ENCODE measurements at regions not wholly inside any gene's neighbourhood (a gene's known extent, or its start where the extent isn't known, plus 50 kb on each side); places are given as distances from the start of the nearest gene placed in this dataset.
A peak's percentile ranks its signal among the peaks of the same experiment; 100 is the strongest.

GRCh38 chr1:228837817-228838716 is 102.8 kb downstream of the RHOU start:
- Histone ChIP-seq H3K4me3 (ENCODE audit: control insufficient read depth in 1 of 7, extremely low read depth in 1 of 7, insufficient read depth in 4 of 7, low read depth in 2 of 7, low read length in 6 of 7) (no peak overlapping the region), H3K27me3 (replicated peaks in 2 of 5; ENCODE audit: control insufficient read depth in 4 of 5, insufficient read depth in 5 of 5, low read length in 4 of 5) (peaks cover 0 to 1% (median 0%) of the 10 kb centered on the region in 5 experiments), H3K36me3 (ENCODE audit: control insufficient read depth in 4 of 4, insufficient read depth in 4 of 4, low read length in 3 of 4) (no peaks in the 10 kb centered on the region), H3K4me1 (ENCODE audit: control extremely low read depth in 1 of 4, control insufficient read depth in 4 of 4, insufficient read depth in 4 of 4, low read length in 3 of 4) (peaks cover 0 to 16% (median 7%) of the 10 kb centered on the region in 4 experiments), H3K27ac (ENCODE audit: insufficient read depth in 1 of 2, low read depth in 1 of 2, low read length in 2 of 2, poor library complexity in 1 of 2, severe bottlenecking in 2 of 2) (no peak overlapping the region), H3K9me3 (ENCODE audit: control extremely low read depth in 1 of 5, control insufficient read depth in 4 of 5, insufficient read depth in 2 of 5, low read depth in 1 of 5, low read length in 4 of 5) (peaks cover 0 to 8% (median 4%) of the 10 kb centered on the region in 5 experiments)
- CTCF ChIA-PET, result interaction anchor here (1.3 kb wide), 1 partner anchor 12 kb away, joined by 3 read pairs; no protein-coding TSS in a partner anchor
- POLR2A ChIA-PET, result no interaction called here
- WGBS (ENCODE audit: insufficient coverage), result 97% methylated on average over 9 of the region's 11 CpGs
- no peak for DNase-seq

- no peak overlapping the region for H3K27ac ChIP-seq (ENCODE audit: insufficient read depth in 1 of 2, low read depth in 1 of 2, low read length in 2 of 2, poor library complexity in 1 of 2, severe bottlenecking in 2 of 2)
- DNase-seq, result no peak
- H3K4me1 ChIP-seq (ENCODE audit: control extremely low read depth in 1 of 4, control insufficient read depth in 4 of 4, insufficient read depth in 4 of 4, low read length in 3 of 4), result peaks cover 0 to 16% (median 7%) of the 10 kb centered on the region in 4 experiments
- ChIA-PET CTCF (no interaction called here), POLR2A (no interaction called here)
- H3K27me3 ChIP-seq (replicated peaks in 2 of 5; ENCODE audit: control insufficient read depth in 4 of 5, insufficient read depth in 5 of 5, low read length in 4 of 5), result peaks cover 0 to 1% (median 0%) of the 10 kb centered on the region in 5 experiments
- 89% methylated on average over 4 of the region's 8 CpGs for WGBS (ENCODE audit: insufficient coverage)
- no peaks in the 10 kb centered on the region for H3K36me3 ChIP-seq (ENCODE audit: control insufficient read depth in 4 of 4, insufficient read depth in 4 of 4, low read length in 3 of 4)
- H3K9me3 ChIP-seq (ENCODE audit: control extremely low read depth in 1 of 5, control insufficient read depth in 4 of 5, insufficient read depth in 2 of 5, low read depth in 1 of 5, low read length in 4 of 5), result peaks cover 0 to 8% (median 5%) of the 10 kb centered on the region in 5 experiments
- H3K4me3 ChIP-seq (ENCODE audit: control insufficient read depth in 1 of 7, extremely low read depth in 1 of 7, insufficient read depth in 4 of 7, low read depth in 2 of 7, low read length in 6 of 7), result no peak overlapping the region
Measured at GRCh38 chr1:228838717-228839500, 103.6 kb downstream of the RHOU start.

GRCh38 chr1:228839656-228840055 is 104.4 kb downstream of the RHOU start:
- no peaks in the 10 kb centered on the region for H3K36me3 ChIP-seq (ENCODE audit: control insufficient read depth in 4 of 4, insufficient read depth in 4 of 4, low read length in 3 of 4)
- H3K27ac ChIP-seq (ENCODE audit: insufficient read depth in 1 of 2, low read depth in 1 of 2, low read length in 2 of 2, poor library complexity in 1 of 2, severe bottlenecking in 2 of 2), result no peak overlapping the region
- peaks cover 0 to 8% (median 5%) of the 10 kb centered on the region in 5 experiments for H3K9me3 ChIP-seq (ENCODE audit: control extremely low read depth in 1 of 5, control insufficient read depth in 4 of 5, insufficient read depth in 2 of 5, low read depth in 1 of 5, low read length in 4 of 5)
- ChIA-PET POLR2A (no interaction called here), CTCF (no interaction called here)
- DNase-seq, result no peak
- peaks cover 0 to 16% (median 7%) of the 10 kb centered on the region in 4 experiments for H3K4me1 ChIP-seq (ENCODE audit: control extremely low read depth in 1 of 4, control insufficient read depth in 4 of 4, insufficient read depth in 4 of 4, low read length in 3 of 4)
- WGBS (ENCODE audit: insufficient coverage), result no CpG with 5 or more reads among the region's 6 CpGs
- H3K27me3 ChIP-seq (replicated peaks in 2 of 5; ENCODE audit: control insufficient read depth in 4 of 5, insufficient read depth in 5 of 5, low read length in 4 of 5), result peaks cover 0 to under 1% (median 0%) of the 10 kb centered on the region in 5 experiments
- H3K4me3 ChIP-seq (ENCODE audit: control insufficient read depth in 1 of 7, extremely low read depth in 1 of 7, insufficient read depth in 4 of 7, low read depth in 2 of 7, low read length in 6 of 7), result no peak overlapping the region

- Histone ChIP-seq H3K9me3 (ENCODE audit: control extremely low read depth in 1 of 5, control insufficient read depth in 4 of 5, insufficient read depth in 2 of 5, low read depth in 1 of 5, low read length in 4 of 5) (peaks cover 0 to 8% (median 5%) of the 10 kb centered on the region in 5 experiments), H3K27ac (ENCODE audit: insufficient read depth in 1 of 2, low read depth in 1 of 2, low read length in 2 of 2, poor library complexity in 1 of 2, severe bottlenecking in 2 of 2) (no peak overlapping the region), H3K4me1 (ENCODE audit: control extremely low read depth in 1 of 4, control insufficient read depth in 4 of 4, insufficient read depth in 4 of 4, low read length in 3 of 4) (peaks cover 0 to 16% (median 7%) of the 10 kb centered on the region in 4 experiments), H3K36me3 (ENCODE audit: control insufficient read depth in 4 of 4, insufficient read depth in 4 of 4, low read length in 3 of 4) (no peaks in the 10 kb centered on the region), H3K27me3 (replicated peaks in 2 of 5; ENCODE audit: control insufficient read depth in 4 of 5, insufficient read depth in 5 of 5, low read length in 4 of 5) (no peaks in the 10 kb centered on the region), H3K4me3 (ENCODE audit: control insufficient read depth in 1 of 7, extremely low read depth in 1 of 7, insufficient read depth in 4 of 7, low read depth in 2 of 7, low read length in 6 of 7) (no peak overlapping the region)
- POLR2A ChIA-PET, result interaction anchor here (0.6 kb wide), 1 partner anchor 106 kb away, joined by 3 read pairs; no protein-coding TSS in a partner anchor
- 85% methylated on average over 2 of the region's 4 CpGs for WGBS (ENCODE audit: insufficient coverage)
- CTCF ChIA-PET, result no interaction called here
- DNase-seq, result no peak
Measured at GRCh38 chr1:228841632-228842031, 106.4 kb downstream of the RHOU start.

GRCh38 chr1:228842094-228842775 is 107.0 kb downstream of the RHOU start:
- 81% methylated on average over 3 of the region's 6 CpGs for WGBS (ENCODE audit: insufficient coverage)
- H3K4me3 ChIP-seq (ENCODE audit: control insufficient read depth in 1 of 7, extremely low read depth in 1 of 7, insufficient read depth in 4 of 7, low read depth in 2 of 7, low read length in 6 of 7), result no peak overlapping the region
- H3K27me3 ChIP-seq (replicated peaks in 2 of 5; ENCODE audit: control insufficient read depth in 4 of 5, insufficient read depth in 5 of 5, low read length in 4 of 5), result no peaks in the 10 kb centered on the region
- H3K4me1 ChIP-seq (ENCODE audit: control extremely low read depth in 1 of 4, control insufficient read depth in 4 of 4, insufficient read depth in 4 of 4, low read length in 3 of 4), result peaks cover 0 to 16% (median 7%) of the 10 kb centered on the region in 4 experiments
- ChIA-PET POLR2A (interaction anchor here (0.6 kb wide), 1 partner anchor 106 kb away, joined by 3 read pairs; no protein-coding TSS in a partner anchor), CTCF (no interaction called here)
- peaks cover 0 to 8% (median 5%) of the 10 kb centered on the region in 5 experiments for H3K9me3 ChIP-seq (ENCODE audit: control extremely low read depth in 1 of 5, control insufficient read depth in 4 of 5, insufficient read depth in 2 of 5, low read depth in 1 of 5, low read length in 4 of 5)
- peak in 1 of 3 donors; percentile 36 for DNase-seq
- H3K36me3 ChIP-seq (ENCODE audit: control insufficient read depth in 4 of 4, insufficient read depth in 4 of 4, low read length in 3 of 4), result no peaks in the 10 kb centered on the region
- H3K27ac ChIP-seq (ENCODE audit: insufficient read depth in 1 of 2, low read depth in 1 of 2, low read length in 2 of 2, poor library complexity in 1 of 2, severe bottlenecking in 2 of 2), result no peak overlapping the region

- POLR2A ChIA-PET, result no interaction called here
- DNase-seq, result no peak
- Histone ChIP-seq H3K9me3 (ENCODE audit: control extremely low read depth in 1 of 5, control insufficient read depth in 4 of 5, insufficient read depth in 2 of 5, low read depth in 1 of 5, low read length in 4 of 5) (peaks cover 0 to 8% (median 5%) of the 10 kb centered on the region in 5 experiments), H3K4me3 (ENCODE audit: control insufficient read depth in 1 of 7, extremely low read depth in 1 of 7, insufficient read depth in 4 of 7, low read depth in 2 of 7, low read length in 6 of 7) (no peak overlapping the region), H3K27ac (ENCODE audit: insufficient read depth in 1 of 2, low read depth in 1 of 2, low read length in 2 of 2, poor library complexity in 1 of 2, severe bottlenecking in 2 of 2) (no peak overlapping the region), H3K36me3 (ENCODE audit: control insufficient read depth in 4 of 4, insufficient read depth in 4 of 4, low read length in 3 of 4) (no peaks in the 10 kb centered on the region), H3K4me1 (ENCODE audit: control extremely low read depth in 1 of 4, control insufficient read depth in 4 of 4, insufficient read depth in 4 of 4, low read length in 3 of 4) (no peaks in the 10 kb centered on the region), H3K27me3 (replicated peaks in 2 of 5; ENCODE audit: control insufficient read depth in 4 of 5, insufficient read depth in 5 of 5, low read length in 4 of 5) (peaks cover 0 to 7% (median 0%) of the 10 kb centered on the region in 5 experiments)
- CTCF ChIA-PET, result no interaction called here
- WGBS (ENCODE audit: insufficient coverage), result 98% methylated on average over 7 of the region's 8 CpGs
Measured at GRCh38 chr1:228845101-228845500, 109.8 kb downstream of the RHOU start.
